Small intestine (tissue), 7 donors: ENCODE measurements at regions not wholly inside any gene's neighbourhood (a gene's known extent, or its start where the extent isn't known, plus 50 kb on each side); places are given as distances from the start of the nearest gene placed in this dataset.

Source experiments
- DNase-seq, 2 donors: peaks; one replicate each; pipeline versions ENCODE4 v3.0.0 to v3.0.0-alpha.2; 2013
- FAIRE-seq: peaks from 2 replicates; lab custom pipeline; 2012; peaks lifted over from hg19 to GRCh38; lab: Jason Lieb, UNC
- H3K27ac ChIP-seq, 3 donors: one replicate each; pipeline ENCODE4 v1.5.1; 2013; ENCODE audit warnings: low read length in 2 of 3, mild to moderate bottlenecking in 2 of 3, control low read depth in 1 of 3, inconsistent platforms in 1 of 3, low read depth in 1 of 3, moderate library complexity in 1 of 3
- H3K27me3 ChIP-seq, 3 donors: one replicate each; pipeline ENCODE4 v1.6.1; 2013; ENCODE audit warnings: low read length in 3 of 3, inconsistent platforms in 1 of 3; ENCODE audit not compliant: control insufficient read depth in 3 of 3, insufficient read depth in 3 of 3
- H3K36me3 ChIP-seq, 3 donors: one replicate each; pipeline ENCODE4 v1.6.1; 2013; ENCODE audit warnings: low read length in 3 of 3, inconsistent platforms in 1 of 3, low read depth in 1 of 3, mild to moderate bottlenecking in 1 of 3, moderate library complexity in 1 of 3; ENCODE audit not compliant: control insufficient read depth in 3 of 3, insufficient read depth in 2 of 3
- H3K4me1 ChIP-seq, 3 donors: one replicate each; pipeline ENCODE4 v1.6.1; 2013; ENCODE audit warnings: low read length in 2 of 3, inconsistent platforms in 1 of 3, low read depth in 1 of 3, mild to moderate bottlenecking in 1 of 3, moderate library complexity in 1 of 3; ENCODE audit not compliant: control insufficient read depth in 3 of 3, insufficient read depth in 2 of 3
- H3K4me3 ChIP-seq, 3 donors: one replicate each; pipeline ENCODE4 v1.5.1; 2013; ENCODE audit warnings: low read length in 3 of 3, control low read depth in 1 of 3, inconsistent platforms in 1 of 3, low read depth in 1 of 3, mild to moderate bottlenecking in 1 of 3, moderate library complexity in 1 of 3
- H3K9me3 ChIP-seq, 2 donors: one replicate each; pipeline ENCODE4 v1.6.1; 2013; ENCODE audit warnings: low read depth in 1 of 2, low read length in 1 of 2; ENCODE audit not compliant: control insufficient read depth in 2 of 2, insufficient read depth in 1 of 2
- WGBS, 3 donors: extraction: QIAGEN DNeasy Blood & Tissue Kit; methylation state at CpG; one replicate each; pipeline ENCODE4 v1.1.7; 2013; 5-methylcytosine and 5-hydroxymethylcytosine counted together
- donor health status: healthy with polysubstance abuse.
- donor health status: control.
- donor health status: control.
- donor health status: Bipolar disorder and iron deficiency.
- donor health status: healthy.

GRCh38 chr3:115523458-115523857 is 99.9 kb upstream of the GAP43 start:
- FAIRE-seq (no peak), DNase-seq (no peak)
- Histone ChIP-seq H3K27ac (no peak overlapping the region), H3K36me3 (no peaks in the 10 kb centered on the region), H3K4me1 (no peaks in the 10 kb centered on the region), H3K27me3 (no peaks in the 10 kb centered on the region), H3K9me3 (no peaks in the 10 kb centered on the region), H3K4me3 (no peak overlapping the region)
- WGBS, 3 donors: 86 to 90% (median 90%) methylated on average over 1 of the region's 1 CpG

GRCh38 chr3:115524549-115524948 is 98.8 kb upstream of the GAP43 start:
- no peaks in the 10 kb centered on the region for H3K9me3 ChIP-seq
- H3K27ac ChIP-seq: no peak overlapping the region
- no peaks in the 10 kb centered on the region for H3K4me1 ChIP-seq
- H3K27me3 ChIP-seq: no peaks in the 10 kb centered on the region
- no peaks in the 10 kb centered on the region for H3K36me3 ChIP-seq
- DNase-seq (no peak), FAIRE-seq (no peak)
- H3K4me3 ChIP-seq: no peak overlapping the region
- WGBS, 3 donors: 32 to 66% (median 37%) methylated on average over 2 of the region's 2 CpGs

- Histone ChIP-seq H3K27me3 (no peaks in the 10 kb centered on the region), H3K36me3 (no peaks in the 10 kb centered on the region), H3K27ac (no peak overlapping the region), H3K9me3 (no peaks in the 10 kb centered on the region), H3K4me1 (no peaks in the 10 kb centered on the region), H3K4me3 (no peak overlapping the region)
- FAIRE-seq (no peak), DNase-seq (no peak)
- WGBS, 3 donors: 66 to 69% (median 66%) methylated on average over 1 of the region's 1 CpG
Observed at GRCh38 chr3:115525731-115526130, 97.6 kb upstream of the GAP43 start.

GRCh38 chr3:115533218-115533617 is 90.1 kb upstream of the GAP43 start:
- WGBS, 3 donors: 71 to 95% (median 83%) methylated on average over 1 of the region's 1 CpG
- FAIRE-seq (no peak), DNase-seq (no peak)
- H3K4me1 ChIP-seq: no peaks in the 10 kb centered on the region
- H3K4me3 ChIP-seq: no peak overlapping the region
- H3K36me3 ChIP-seq: no peaks in the 10 kb centered on the region
- H3K27me3 ChIP-seq: no peaks in the 10 kb centered on the region
- no peaks in the 10 kb centered on the region for H3K9me3 ChIP-seq
- no peak overlapping the region for H3K27ac ChIP-seq

GRCh38 chr3:115536171-115536570 is 87.1 kb upstream of the GAP43 start:
- no peaks in the 10 kb centered on the region for H3K27me3 ChIP-seq
- H3K4me3 ChIP-seq: no peak overlapping the region
- H3K27ac ChIP-seq: no peak overlapping the region
- no peaks in the 10 kb centered on the region for H3K9me3 ChIP-seq
- no peak for DNase-seq
- H3K36me3 ChIP-seq: no peaks in the 10 kb centered on the region
- no peaks in the 10 kb centered on the region for H3K4me1 ChIP-seq
- no peak for FAIRE-seq
- whole genome bisulfite sequencing, 3 donors: 92 to 94% (median 93%) methylated on average over 2 of the region's 2 CpGs

GRCh38 chr3:115537669-115538068 is 85.6 kb upstream of the GAP43 start:
- Histone ChIP-seq H3K36me3 (no peaks in the 10 kb centered on the region), H3K27me3 (no peaks in the 10 kb centered on the region), H3K27ac (no peak overlapping the region), H3K4me1 (no peaks in the 10 kb centered on the region), H3K4me3 (no peak overlapping the region), H3K9me3 (no peaks in the 10 kb centered on the region)
- WGBS, 3 donors: 77 to 84% (median 82%) methylated on average over 3 of the region's 3 CpGs
- FAIRE-seq (no peak), DNase-seq (no peak)

- H3K4me1 ChIP-seq: no peaks in the 10 kb centered on the region
- H3K27ac ChIP-seq: no peak overlapping the region
- DNase-seq (no peak), FAIRE-seq (no peak)
- H3K36me3 ChIP-seq: no peaks in the 10 kb centered on the region
- H3K9me3 ChIP-seq: no peaks in the 10 kb centered on the region
- H3K4me3 ChIP-seq: no peak overlapping the region
- no peaks in the 10 kb centered on the region for H3K27me3 ChIP-seq
- WGBS, 3 donors: 71 to 83% (median 78%) methylated on average over 3 of the region's 3 CpGs
Observed at GRCh38 chr3:115547207-115547606, 76.1 kb upstream of the GAP43 start.

- WGBS, 3 donors: 79 to 92% (median 87%) methylated on average over 2 of the region's 2 CpGs
- Histone ChIP-seq H3K27ac (no peak overlapping the region), H3K36me3 (no peaks in the 10 kb centered on the region), H3K4me1 (no peaks in the 10 kb centered on the region), H3K9me3 (no peaks in the 10 kb centered on the region), H3K4me3 (no peak overlapping the region), H3K27me3 (no peaks in the 10 kb centered on the region)
- FAIRE-seq: no peak
- no peak for DNase-seq
Observed at GRCh38 chr3:115548611-115549010, 74.7 kb upstream of the GAP43 start.

- Histone ChIP-seq H3K4me1 (no peaks in the 10 kb centered on the region), H3K9me3 (no peaks in the 10 kb centered on the region), H3K27ac (no peak overlapping the region), H3K27me3 (no peaks in the 10 kb centered on the region), H3K4me3 (no peak overlapping the region), H3K36me3 (no peaks in the 10 kb centered on the region)
- DNase-seq: no peak
- no peak for FAIRE-seq
- 73 to 83% (median 77%) methylated on average over 2 of the region's 2 CpGs for WGBS, 3 donors
Observed at GRCh38 chr3:115549071-115549470, 74.2 kb upstream of the GAP43 start.
